ENCODE measurements at regions not wholly inside any gene's neighbourhood (a gene's known extent, or its start where the extent isn't known, plus 50 kb on each side); places are given as distances from the start of the nearest gene placed in this dataset.

DNA sequence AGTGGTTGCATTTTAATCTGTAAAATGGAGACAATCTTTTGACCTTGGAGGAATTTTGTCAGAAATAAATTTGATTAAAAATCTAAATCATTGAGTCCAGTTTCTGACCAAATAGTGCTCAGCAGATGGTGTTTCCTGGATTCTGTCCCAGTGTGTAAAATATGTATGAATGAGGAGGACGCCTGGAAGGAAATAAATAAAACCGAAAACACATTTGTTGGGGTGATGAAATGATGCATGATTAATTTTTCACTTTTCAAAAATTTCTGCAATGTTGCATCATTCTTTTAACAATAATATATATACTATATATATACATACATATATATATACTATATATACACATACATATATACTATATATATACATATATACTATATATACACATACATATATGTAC is 261.1 kb upstream of the TRIB2 start:
- Histone ChIP-seq H2AFZ (ENCODE audit: low read depth, low read length) (no peak overlapping the region), H3K27ac (ENCODE audit: insufficient read depth, low read depth, low read length) (no peak overlapping the region), H3K4me3 (replicated peaks in 1 of 3; ENCODE audit: insufficient read depth in 1 of 3, low read depth in 1 of 3, low read length in 3 of 3) (no peak overlapping the region), H3K9ac (replicated peaks; ENCODE audit: extremely low read depth, insufficient read depth, low read length) (no peak overlapping the region), H3K27me3 (ENCODE audit: control insufficient read depth in 2 of 2, insufficient read depth in 2 of 2, low read length in 2 of 2) (no peaks in the 10 kb centered on the region), H3K9me3 (replicated peaks; ENCODE audit: control insufficient read depth, insufficient read depth, low read length) (no peaks in the 10 kb centered on the region), H3K4me1 (ENCODE audit: control insufficient read depth, extremely low read depth, insufficient read depth, low read length) (peaks cover 3% of the 10 kb centered on the region), H3K79me2 (ENCODE audit: control insufficient read depth, insufficient read depth, low read length) (no peaks in the 10 kb centered on the region), H3K9me1 (replicated peaks; ENCODE audit: control insufficient read depth, extremely low read depth, insufficient read depth, low read length) (no peaks in the 10 kb centered on the region), H3K4me2 (ENCODE audit: insufficient read depth, low read length) (no peak overlapping the region), H4K20me1 (replicated peaks; ENCODE audit: control insufficient read depth, extremely low read depth, insufficient read depth, low read length) (no peaks in the 10 kb centered on the region), H3K36me3 (ENCODE audit: control insufficient read depth in 2 of 2, extremely low read depth in 1 of 2, insufficient read depth in 2 of 2, low read length in 2 of 2) (no peaks in the 10 kb centered on the region)
- FAIRE-seq, result no peak
- CTCF ChIA-PET, result interaction anchor here (1.3 kb wide), 1 partner anchor 18 kb away, joined by 3 read pairs; no protein-coding TSS in a partner anchor
- no TSS peak for BruUV-seq (replicated peaks)
- dilution Hi-C loops (cut with MboI; ENCODE audit: extremely low pct_ligation_motif_present, low sequenced_read_pairs), result no loop called here
- TF ChIP-seq MAX (IDR thresholded peaks at IDR 0.05; ENCODE audit: insufficient read depth, insufficient read length) (no peak), MYC (IDR thresholded peaks at IDR 0.05; ENCODE audit: low read depth, low read length) (no peak), FOS (IDR thresholded peaks at IDR 0.05; ENCODE audit: borderline replicate concordance, insufficient read depth, low read length) (no peak), EZH2 (IDR thresholded peaks at IDR 0.05; ENCODE audit: borderline replicate concordance, low read depth, low read length, severe bottlenecking) (no peak), GATA2 (IDR thresholded peaks at IDR 0.05; ENCODE audit: insufficient read depth, insufficient read length, low read depth, low read length) (no peak), POLR2AphosphoS5 (IDR thresholded peaks at IDR 0.05; ENCODE audit: insufficient read depth, low read depth, low read length) (no peak), CTCF (IDR thresholded peaks at IDR 0.05; ENCODE audit: extremely low read depth in 1 of 2, insufficient read depth in 1 of 2, low read depth in 1 of 2, low read length in 2 of 2) (no peak), JUN (IDR thresholded peaks at IDR 0.05; ENCODE audit: borderline replicate concordance, insufficient read depth, insufficient read length, low read depth) (no peak), POLR2A (IDR thresholded peaks at IDR 0.05; ENCODE audit: low read depth, low read length) (no peak)
- POLR2A ChIA-PET, result no interaction called here
- DNase-seq (ENCODE audit: low read depth, low spot score), result no peak
- intact Hi-C loops (cut with micrococcal nuclease), result no loop called here

Measured in endothelial cell of umbilical vein (primary cell).